8988T (cell line): ENCODE measurements at regions not wholly inside any gene's neighbourhood (a gene's known extent, or its start where the extent isn't known, plus 50 kb on each side); places are given as distances from the start of the nearest gene placed in this dataset.

Experiments used
- DNase-seq: peaks from one replicate; pipeline ENCODE4 v3.0.0; 2011

GRCh38 chrX:39661116-39661907, 436.4 kb downstream of the BCOR start:
- DNase-seq = no peak

DNA sequence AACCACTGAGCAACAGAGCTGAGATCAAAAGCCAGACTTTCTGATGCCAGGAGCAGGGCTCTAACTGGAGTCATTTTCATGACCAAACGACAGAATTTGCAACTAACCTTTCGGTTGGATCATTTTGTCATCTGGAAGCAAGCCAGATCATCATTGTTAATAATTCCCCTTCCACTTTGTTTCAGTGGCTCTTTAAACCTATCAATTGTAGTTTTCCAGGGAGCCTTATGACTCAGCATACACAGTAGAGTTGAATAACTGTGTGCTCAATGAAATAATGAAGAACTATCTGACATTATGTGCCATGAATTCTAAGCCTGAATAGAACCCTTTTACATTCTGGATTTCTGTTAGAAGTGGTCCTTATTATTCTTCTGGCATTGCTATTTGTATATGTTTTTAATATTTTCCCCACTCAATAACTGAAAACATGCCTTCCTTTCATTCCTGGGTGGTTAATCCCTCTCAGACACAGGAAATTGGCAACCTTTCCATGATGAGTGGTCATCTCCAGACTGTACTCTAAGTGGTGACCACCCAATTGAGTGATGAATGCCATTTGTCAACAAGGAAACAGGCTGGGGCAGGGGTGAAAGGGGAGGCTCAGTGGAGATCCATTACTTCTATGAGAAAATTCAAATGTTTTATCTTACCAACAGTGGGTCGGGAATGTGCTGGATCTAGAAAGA, 431.8 kb downstream of the BCOR start:
- DNase-seq = no peak

DNA sequence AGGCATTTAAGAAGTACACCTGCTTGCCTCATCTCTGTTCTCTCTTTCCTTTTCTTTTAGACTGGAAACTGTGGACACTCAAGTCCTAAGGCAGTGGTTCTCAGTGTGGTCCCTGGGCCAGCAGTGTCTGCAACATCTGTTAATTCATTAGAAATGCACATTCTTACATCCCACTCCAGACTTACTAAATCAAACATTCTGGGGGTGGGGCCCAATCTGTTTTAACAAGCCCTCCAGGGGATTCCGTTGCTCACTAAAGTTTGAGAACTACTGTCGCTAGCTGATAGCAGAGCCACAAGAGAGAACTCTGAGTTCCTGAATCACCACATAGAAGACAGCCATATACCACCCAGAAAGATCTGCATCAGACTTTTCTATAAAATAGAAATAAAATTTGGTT, 430.6 kb downstream of the BCOR start:
- DNase-seq = no peak

GRCh38 chrX:39667736-39668482, 429.8 kb downstream of the BCOR start:
- DNase-seq = no peak

DNA sequence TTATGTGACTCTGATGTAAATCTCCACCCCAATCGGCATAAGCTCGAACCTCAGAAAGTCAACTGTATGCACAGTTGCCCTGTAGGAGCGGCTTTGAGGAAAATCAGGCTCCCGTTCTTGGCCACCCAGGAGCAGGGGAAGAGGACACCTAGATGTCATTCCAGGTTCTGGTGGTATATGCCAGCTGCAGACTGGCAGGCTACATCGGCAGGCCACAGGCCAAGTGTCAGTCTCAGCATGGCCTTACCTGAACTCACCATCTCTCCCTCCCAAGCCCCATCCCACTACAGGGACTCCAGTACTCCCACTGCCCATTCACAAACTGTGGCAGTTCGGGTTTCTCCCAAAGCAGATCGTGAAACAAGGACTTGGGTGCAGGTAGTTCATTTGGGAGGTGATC, 428.1 kb downstream of the BCOR start:
- no peak for DNase-seq

- DNase-seq = no peak
Measured at GRCh38 chrX:39670281-39670680, 427.5 kb downstream of the BCOR start.

DNA sequence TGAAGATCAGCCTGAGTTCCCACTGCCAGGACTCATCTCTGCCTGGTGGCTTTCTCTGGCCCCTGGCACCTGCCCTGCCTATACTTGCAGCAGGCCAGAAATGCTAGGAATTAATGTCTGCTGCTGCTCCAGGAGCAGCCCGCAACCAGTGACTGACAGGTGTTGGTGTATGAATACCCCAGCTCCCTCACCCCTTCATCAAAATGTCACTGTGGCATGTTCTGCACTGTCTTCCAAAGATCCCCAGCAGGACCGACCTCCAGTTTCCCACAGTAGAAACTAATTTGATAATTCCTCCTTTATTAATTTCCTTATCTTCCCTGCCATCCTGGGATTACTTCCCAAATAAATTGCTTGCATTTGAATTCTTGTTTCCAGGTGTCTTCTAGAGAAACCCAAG, 425.4 kb downstream of the BCOR start:
- DNase-seq = no peak

- DNase-seq = no peak
Measured at GRCh38 chrX:39674490-39675161, 423.1 kb downstream of the BCOR start.

GRCh38 chrX:39675162-39675553, 422.6 kb downstream of the BCOR start:
- no peak for DNase-seq

DNA sequence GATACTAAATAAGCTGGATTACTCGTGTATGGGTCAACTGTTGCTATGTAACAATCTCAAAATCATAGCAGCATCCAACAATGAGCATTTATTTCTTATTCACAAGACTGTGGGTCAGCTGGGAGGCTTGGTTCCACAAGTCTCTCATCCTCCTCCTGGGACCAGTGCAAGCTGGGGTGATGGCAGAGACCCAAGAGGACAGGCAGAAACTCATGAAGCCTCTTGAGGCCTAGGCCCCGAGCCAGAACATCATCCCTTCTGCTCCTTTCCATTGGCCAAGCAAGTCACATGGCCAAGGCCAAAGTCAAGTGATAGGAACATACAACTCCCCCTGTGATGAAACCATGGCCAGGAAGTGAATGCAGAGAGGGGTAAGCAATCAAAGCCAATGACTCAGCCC, 422.1 kb downstream of the BCOR start:
- no peak for DNase-seq

DNA sequence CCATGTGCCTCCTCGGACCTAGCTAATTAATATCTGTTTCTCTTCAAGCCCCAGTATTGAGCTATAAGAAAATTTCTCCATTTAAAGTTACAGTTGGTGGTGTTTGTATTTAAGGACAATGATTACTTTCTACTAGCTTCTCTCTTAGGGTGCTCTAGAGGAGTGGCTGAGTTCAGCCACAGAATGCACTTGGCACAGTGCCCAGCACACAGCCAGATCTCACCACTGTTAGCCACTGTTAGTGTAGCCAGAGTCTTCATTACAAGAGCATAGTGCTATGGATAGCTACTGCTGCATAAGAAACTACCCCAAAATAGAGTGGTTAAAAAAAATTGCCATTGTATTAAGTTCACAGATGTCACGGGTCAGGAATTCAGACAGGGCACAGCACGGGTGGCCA, 421.3 kb downstream of the BCOR start:
- no peak for DNase-seq

GRCh38 chrX:39677585-39677977, 420.2 kb downstream of the BCOR start:
- no peak for DNase-seq

GRCh38 chrX:39677978-39678791, 419.6 kb downstream of the BCOR start:
- DNase-seq = no peak

DNA sequence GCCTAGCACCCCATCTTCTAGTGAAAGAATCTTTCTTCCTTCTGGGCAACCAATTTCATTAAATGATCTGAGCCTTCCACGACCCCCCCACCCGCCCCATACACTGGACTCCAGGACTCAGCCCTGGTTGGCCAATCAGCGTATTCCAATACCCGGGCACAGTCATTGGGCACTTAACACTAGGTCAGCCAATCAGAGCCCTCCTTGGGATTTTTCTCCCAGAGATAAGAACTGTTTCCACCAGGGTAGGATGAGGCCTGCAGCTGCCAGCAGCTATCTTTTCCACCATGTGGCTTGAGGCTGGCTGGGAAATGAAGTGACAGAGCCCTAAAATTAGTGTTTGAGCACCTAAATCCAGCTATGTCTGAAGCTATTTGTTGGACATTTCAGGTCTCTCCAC, 418.8 kb downstream of the BCOR start:
- no peak for DNase-seq

DNA sequence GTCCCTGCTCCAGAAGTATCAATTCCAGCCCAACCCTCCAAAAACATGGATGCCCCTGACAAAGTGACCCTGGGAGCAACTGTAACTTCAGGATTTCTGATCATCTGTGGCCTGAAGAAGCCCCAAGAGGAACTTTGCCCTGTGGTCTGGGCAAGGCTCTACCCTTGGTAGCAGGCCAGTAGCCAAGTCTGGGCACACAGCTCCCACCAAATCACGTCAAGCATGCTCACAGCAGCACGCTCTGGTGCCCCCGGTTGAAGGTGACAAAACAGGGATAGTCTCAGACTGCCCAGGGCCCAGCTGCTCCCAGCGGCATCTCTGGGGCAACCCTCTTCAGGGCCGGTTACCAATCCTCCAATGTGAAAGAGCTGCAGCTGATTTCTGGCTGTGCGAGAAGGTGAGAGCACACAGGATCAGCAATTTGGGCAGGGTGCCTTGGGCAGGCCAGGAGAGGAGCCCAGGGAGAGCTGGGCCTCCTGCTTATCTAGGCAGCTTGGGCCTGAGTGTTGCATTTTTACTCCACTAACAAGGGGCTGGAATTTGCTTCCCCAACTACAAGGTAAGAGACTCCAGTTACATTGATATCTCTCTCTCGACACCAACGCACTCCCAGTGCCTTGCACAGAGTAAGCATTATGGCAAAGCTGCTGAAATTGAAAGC, 418.1 kb downstream of the BCOR start:
- DNase-seq = no peak

- DNase-seq = no peak
Measured at GRCh38 chrX:39681885-39682284, 415.9 kb downstream of the BCOR start.

- DNase-seq = no peak
Measured at GRCh38 chrX:39682778-39683177, 415.0 kb downstream of the BCOR start.

DNA sequence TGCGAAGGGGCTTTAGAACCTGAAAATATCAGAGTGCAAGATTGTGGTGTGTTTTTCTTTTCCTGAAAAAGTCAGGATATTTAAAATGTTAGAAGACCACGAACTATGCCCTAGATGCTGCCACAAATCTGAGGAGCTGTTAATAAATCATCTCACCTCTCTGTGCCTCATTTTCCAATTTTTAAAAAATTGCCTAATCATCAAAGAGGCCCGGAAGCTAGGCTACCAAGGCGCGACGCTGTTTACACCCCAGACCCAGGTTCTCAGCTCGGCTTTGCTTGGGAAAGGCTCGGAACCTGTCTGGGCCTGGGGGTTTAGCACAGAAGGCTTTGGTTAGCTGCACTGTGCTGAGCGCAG, 409.6 kb downstream of the BCOR start:
- DNase-seq = no peak

DNA sequence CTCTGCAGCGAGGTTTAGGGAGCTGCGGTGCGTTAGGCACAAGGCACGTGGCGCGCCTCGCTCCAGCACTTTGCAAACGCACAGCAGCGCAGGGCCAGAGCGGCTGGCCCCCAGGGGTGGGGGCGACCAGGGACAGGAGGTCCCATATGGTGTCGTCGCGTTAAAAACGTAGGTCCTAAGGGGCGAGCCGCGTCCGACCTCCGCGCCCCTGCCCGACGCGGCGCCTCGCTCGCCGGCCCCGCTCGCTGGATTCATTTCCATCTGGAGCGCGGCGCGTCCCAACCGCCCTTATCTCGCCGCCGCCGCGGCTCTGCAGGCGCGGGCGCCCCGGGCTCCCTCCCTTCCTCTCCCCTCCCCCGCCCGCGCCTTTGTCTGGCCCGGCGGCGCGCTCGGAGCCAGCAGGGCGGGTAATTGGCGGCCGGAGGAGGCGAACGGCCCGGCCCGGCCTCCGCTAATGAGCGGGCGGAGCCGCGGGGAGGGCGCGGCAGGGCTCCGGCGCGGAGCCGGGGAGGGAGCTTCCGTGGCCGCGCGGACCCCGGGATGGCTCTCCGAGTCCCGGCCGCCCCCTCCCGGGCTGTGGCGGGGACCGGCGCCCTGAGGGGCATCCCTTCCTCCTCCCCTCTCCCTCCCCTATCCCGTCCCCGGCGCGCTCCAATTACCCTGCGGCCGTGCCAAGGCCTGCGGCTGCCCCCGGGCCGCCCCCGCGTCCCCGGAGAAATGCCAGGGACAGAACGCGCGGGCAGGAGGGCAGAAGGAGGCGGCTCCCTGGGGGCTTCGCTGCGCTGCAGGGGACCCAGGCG, 409.0 kb downstream of the BCOR start:
- DNase-seq = peak; percentile 46

DNA sequence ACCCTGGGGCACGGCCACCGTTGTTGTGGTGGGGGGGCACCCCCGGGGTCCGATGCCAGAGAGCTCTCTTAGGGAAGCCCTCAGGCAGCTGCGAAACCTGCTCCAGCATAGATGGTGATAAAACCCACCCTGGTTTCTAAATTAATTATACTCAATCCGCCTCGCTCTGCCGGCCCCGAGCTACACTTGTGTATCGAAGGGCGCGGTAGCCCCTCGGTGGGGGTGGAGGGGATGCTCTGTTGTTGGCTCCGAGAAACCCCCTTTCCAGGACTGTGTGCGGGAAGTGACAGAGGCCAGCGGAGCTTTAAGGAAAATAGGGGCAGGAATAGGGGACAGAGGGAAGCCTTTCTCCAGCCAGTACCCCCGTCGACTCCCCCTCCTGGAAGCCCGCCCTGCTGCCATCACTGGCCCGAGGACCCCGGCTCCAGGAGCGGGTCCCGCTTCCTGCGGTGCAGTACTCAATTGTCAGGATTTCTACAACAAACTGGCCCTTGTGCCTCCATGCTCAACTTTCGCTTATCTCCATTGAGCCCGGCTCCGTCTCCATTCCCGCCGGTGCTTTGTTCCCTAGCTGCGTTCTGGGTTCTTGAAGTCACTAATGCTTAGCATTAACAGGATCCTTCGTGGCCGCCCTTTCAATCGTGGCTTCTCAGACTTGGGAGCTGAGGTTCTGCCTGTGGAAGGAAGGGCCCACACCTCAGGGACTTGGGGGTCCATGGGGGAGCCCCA, 408.2 kb downstream of the BCOR start:
- DNase-seq = no peak
